GM12892 (cell line): ENCODE measurements at regions not wholly inside any gene's neighbourhood (a gene's known extent, or its start where the extent isn't known, plus 50 kb on each side); places are given as distances from the start of the nearest gene placed in this dataset.
"Not testable (repeated sequence)": the region's sequence is repeated elsewhere in the genome, so short reads cannot be mapped to it uniquely, and the experiment has no call there.

Experiments used
- DNase-seq: peaks from one replicate; pipeline ENCODE4 v3.0.0; 2011; ENCODE audit not compliant: insufficient read length
- FAIRE-seq: peaks from 2 replicates; lab custom pipeline; 2011; peaks lifted over from hg19 to GRCh38; lab: Jason Lieb, UNC
- POLR2A ChIP-seq: IDR thresholded peaks from 2 replicates; pipeline ENCODE4 v1.6.1; 2011; ENCODE audit warnings: low read depth, low read length, control low read depth
- POLR2AphosphoS5 ChIP-seq: IDR thresholded peaks from 2 replicates; pipeline ENCODE4 v1.6.1; 2011; ENCODE audit warnings: low read depth, low read length, control low read depth
- TAF1 ChIP-seq: IDR thresholded peaks from 2 replicates; pipeline ENCODE4 v1.6.1; 2011; ENCODE audit warnings: low read depth, mild to moderate bottlenecking, control low read depth, low read length, borderline replicate concordance

DNA sequence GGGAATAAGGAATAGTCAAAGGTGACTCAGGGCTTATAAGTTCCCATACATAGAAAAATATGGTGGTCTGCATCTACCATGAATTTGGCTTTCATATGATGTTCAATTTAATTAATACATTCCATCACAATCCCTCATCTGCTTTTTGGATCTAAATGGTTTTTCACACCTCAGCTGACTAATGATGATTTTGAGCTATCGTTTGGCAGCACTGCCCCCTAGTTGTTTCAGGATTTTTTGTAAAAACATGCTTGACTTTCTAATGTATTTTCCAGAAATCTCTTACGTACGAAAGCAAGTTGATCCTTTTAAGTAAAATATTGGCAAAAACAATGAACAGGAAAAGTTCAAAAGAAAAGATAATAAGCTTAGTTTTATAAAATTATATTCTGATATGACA is 408.6 kb upstream of the ADGRB3 start:
- TF ChIP-seq POLR2A: no peak
- TF ChIP-seq TAF1: no peak
- TF ChIP-seq POLR2AphosphoS5: no peak
- no peak for DNase-seq
- no peak for FAIRE-seq

DNA sequence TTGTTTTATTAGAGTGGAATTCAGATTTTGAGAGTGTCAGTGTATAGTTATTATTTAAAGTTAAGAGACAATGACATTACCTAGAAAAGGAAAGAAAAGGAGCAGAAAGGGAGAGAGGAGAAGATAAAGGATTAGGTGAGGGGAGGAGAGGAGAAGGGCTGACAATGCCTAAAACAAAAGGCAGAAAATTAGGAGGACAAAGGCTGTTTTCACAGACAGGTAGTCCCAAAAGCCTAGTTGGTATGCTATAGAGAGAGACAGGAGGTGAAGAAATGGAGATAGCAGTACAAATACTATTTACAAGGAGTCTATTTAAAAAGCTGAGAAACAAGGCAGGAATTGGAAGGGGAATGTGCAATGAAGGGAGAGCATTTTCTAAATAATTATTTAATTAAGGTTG is 409.4 kb upstream of the ADGRB3 start:
- TF ChIP-seq POLR2AphosphoS5 (no peak), TAF1 (no peak), POLR2A (no peak)
- no peak for DNase-seq
- no peak for FAIRE-seq

DNA sequence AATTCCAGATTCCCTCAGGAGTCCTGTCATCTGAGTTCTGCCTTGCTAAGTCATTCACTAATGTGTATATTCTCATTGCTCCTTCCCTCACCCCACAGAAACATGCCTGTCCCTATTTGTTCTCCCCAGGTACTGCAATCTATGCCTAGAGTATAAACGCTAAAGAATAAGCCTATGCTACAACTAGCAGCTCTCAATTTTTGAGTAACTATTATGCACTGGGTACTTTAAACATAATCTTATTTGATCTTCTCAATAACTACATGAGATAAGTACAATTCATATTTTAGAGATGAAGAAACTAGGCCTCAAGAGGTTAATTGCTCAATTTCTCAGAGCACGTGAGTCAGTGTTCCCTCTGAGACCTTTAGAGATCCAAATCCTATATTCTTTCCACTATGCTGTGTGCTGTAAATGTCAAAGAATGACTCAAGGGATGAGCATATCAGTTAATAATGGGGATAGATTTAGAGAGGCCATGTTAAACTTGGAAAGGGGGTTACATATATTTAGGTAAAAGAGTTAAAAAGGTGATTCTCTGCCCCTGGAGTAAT is 423.8 kb upstream of the ADGRB3 start:
- DNase-seq (no peak), FAIRE-seq (no peak)
- TF ChIP-seq TAF1 (no peak), POLR2AphosphoS5 (no peak), POLR2A (no peak)

DNA sequence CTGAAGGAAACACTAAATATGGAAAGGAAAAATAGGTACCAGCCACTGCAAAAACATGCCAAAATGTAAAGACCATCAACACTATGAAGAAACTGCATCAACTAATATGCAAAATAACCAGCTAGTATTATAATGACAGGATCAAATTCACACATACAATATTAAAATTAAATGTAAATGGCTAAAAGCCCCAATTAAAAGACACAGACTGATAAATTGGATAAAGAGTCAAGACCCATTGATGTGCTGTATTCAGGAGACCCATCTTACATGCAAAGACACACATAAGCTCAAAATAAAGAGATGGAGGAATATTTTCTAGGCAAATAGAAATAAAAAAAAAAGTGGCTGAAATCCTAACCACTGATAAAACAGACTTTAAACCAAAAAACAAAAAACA is 427.5 kb upstream of the ADGRB3 start:
- DNase-seq, FAIRE-seq: not testable (repeated sequence)

DNA sequence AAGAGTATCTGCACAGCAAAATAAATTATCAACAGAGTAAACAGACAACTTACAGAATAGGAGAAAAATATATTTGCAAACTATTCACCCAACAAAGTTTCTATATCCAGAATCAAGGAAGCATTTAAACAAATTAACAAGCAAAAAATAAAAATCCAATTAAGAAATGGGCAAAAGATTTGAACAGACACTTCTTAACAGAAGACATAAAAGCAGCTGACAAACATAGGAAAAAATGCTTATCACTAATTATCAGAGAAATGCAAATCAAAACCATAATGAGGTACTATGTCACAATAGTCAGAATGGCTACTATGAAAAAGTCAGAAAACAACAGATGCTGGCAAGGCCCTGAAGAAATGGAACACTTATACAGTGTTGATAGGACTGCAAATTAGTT is 434.2 kb upstream of the ADGRB3 start:
- FAIRE-seq: no peak
- no peak for DNase-seq
- TF ChIP-seq POLR2AphosphoS5 (no peak), TAF1 (no peak), POLR2A (no peak)

DNA sequence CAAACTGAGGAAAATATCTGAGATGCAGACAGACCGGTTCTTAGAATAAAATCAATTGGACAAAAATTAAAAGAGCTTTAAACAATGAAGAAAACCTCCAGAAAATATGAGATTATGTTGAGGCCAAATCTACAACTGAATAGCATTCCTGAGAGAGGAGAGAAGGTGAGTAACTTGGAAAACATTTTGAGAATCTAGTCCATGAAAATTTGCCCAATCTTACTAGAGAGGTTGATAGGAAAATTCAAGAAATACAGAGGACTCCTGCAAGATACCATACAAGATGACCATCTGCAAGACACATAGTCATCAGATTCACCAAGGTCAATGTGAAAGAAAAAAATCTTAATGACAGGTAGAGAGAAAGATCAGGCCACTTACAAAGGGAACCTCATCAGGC is 437.7 kb upstream of the ADGRB3 start:
- no peak for DNase-seq
- TF ChIP-seq POLR2A (no peak), TAF1 (no peak)
- FAIRE-seq: no peak

DNA sequence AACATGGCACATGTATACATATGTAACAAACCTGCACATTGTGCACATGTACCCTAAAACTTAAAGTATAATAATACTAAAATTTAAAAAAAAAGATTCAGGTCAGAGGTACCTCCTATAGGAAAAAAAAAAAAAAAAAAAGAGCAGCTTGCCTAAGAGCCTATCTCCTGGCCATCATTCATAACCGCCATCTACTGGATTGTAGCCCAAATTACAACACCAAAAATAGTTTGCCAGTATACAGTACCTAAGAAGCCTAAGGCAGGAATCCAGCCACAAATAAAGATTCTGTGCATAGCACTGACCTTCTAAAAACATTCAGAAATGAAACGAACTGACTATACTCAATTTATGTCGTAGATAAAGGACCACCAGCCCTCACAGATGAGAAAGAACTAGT is 438.4 kb upstream of the ADGRB3 start:
- FAIRE-seq (no peak), DNase-seq (no peak)
- TF ChIP-seq POLR2A (no peak), TAF1 (no peak), POLR2AphosphoS5 (no peak)

DNA sequence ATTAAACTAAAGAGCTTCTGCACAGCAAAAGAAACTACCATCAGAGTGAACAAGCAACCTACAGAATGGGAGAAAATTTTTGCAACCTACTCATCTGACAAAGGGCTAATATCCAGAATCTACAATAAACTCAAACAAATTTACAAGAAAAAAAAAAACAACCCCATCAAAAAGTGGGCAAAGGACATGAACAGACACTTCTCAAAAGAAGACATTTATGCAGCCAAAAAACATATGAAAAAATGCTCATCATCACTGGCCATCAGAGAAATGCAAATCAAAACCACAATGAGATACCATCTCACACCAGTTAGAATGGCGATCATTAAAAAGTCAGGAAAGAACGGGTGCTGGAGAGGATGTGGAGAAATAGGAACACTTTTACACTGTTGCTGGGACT is 439.3 kb upstream of the ADGRB3 start:
- FAIRE-seq, DNase-seq: not testable (repeated sequence)

DNA sequence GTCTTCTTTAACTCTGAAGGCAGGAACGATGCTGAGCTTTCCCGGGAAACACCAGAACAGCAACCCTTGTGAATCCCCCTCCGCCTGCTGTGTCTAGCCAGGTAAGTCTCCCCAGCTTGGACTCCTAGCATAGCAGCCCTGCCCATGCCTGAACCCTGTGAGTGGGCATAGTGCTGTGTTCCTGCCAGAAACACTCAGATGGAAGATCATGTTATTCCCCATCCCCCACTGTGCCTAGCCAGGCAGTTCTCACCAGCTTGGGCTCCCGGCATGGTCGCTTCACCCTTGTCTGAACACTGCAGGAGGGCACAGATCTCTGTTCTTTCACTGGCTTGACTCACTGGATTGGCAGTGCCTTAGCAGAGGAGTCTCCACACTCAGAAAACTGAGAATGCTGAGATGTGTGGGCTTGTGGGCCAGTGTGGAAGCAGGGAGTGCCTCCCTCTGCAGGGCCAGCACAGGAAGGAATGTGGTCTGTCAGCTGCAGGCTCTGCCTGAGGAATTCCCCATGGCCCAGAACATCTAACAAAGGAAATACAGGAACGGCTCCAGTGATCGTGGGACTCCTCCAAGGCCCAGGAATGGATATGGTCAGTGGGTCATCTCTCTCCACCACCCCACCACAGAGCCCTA is 440.1 kb upstream of the ADGRB3 start:
- FAIRE-seq: no peak
- DNase-seq: no peak
- TF ChIP-seq POLR2A: no peak
- TF ChIP-seq TAF1: no peak
- no peak for TF ChIP-seq POLR2AphosphoS5

DNA sequence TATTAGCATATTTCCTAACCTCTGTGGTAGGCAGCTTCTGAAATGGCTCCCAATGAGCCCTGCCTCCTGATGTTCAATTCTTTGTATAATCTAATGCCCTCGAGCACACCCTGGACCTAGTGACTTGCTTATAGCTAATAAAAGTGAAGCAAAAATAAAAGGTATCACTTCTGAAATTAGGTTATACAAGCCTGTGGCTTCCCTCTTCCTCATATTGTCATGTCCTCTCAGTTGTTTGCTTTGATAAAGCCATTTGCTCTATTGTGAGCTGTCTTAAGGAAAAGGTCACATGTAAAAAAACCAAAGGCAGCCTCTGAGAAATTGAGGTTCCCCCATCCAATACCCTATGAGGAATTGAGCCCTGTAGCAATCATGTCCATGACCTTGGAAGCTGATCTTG is 442.1 kb upstream of the ADGRB3 start:
- FAIRE-seq (no peak), DNase-seq (no peak)
- TF ChIP-seq TAF1 (no peak), POLR2AphosphoS5 (no peak), POLR2A (no peak)

DNA sequence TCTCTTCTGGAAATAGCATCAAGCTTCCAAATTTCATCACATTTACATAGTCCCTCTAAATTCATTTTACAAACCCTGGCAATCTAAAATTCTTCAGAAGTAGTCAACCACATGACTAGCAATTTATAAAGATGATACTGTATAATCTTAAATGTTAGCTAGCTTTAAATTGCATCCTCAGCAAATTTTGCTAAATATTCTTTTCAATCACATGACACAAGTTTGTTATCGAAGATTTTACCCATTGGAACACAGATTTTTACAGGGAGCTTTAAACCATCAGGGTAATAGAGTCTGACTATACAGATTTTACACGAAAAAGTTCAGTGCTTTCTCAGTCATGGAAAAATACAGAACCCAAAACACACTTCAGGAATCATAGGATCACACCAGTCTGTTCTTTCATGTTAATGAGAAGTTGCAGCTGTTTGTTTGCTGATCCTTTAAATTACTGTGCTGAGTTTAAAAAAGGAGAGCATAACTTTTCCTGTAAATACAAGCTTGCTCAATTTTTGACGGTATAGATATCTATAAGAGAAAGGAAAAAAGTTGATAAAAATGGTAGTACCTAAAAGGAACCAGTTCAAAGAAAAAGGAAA is 445.8 kb upstream of the ADGRB3 start:
- no peak for FAIRE-seq
- no peak for DNase-seq
- TF ChIP-seq POLR2A (no peak), POLR2AphosphoS5 (no peak), TAF1 (no peak)

DNA sequence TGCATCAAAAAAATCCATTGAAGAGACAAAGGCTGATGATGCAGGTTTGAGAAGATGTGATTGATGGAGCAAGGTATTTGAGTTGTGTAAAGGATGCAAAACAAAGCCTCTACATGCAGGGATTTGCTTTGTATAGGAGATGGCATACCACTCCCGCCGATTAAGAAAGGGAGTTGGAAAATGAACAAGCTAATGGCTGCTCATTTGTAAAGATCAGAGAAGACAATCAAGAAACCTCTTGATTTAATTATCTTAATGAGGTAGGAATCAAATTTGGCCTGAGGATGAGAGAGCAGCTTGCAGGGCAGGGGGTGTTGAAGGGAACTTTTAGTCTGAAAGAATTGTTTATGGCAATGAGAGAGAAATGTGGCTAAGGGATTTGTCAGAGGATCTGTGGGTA is 448.2 kb upstream of the ADGRB3 start:
- FAIRE-seq (no peak), DNase-seq (no peak)
- TF ChIP-seq POLR2A (no peak), TAF1 (no peak), POLR2AphosphoS5 (no peak)

DNA sequence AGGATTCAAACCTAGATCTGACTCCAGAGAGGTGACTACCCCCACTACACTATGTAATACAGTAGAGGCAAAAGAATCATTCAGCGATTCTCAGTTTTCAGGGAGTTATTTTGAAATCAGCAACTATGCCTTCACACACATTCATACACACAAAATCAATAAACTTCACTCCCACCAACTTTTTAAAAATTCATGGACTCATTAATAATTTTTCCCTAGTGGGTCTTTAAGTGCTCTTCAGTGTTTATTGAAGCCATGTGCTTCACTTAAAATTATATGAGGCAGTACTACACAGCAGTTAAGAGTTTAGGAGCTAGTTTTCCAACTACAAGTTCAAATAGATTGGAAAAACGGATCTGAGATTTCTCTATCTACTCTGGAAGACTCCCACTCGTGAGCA is 452.7 kb upstream of the ADGRB3 start:
- DNase-seq (no peak), FAIRE-seq (no peak)
- no peak for TF ChIP-seq POLR2A
- no peak for TF ChIP-seq POLR2AphosphoS5
- no peak for TF ChIP-seq TAF1

DNA sequence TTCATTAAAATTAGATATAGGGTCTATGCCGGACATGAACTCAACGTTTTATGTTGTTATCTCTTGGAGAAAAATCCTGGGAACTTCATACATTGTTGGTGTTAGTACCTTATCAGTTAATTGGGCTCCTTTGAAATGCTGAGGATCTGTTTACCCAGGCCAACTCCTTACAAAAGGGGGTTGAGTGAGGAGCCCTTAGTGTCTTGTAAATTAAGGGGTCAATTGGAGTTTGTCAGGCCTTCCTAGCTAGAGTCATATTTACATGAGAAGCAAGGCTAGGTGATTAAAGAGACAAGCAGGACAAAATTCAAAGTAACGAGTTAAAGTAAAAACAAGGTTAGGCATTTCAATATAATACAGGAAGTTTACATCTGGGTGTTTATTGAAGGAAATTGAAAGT is 454.1 kb upstream of the ADGRB3 start:
- not testable (repeated sequence) for FAIRE-seq, DNase-seq
